Activated T-cell treated with anti-CD3 and anti-CD28 coated beads, Interleukin-2, amount 50 U/mL, for 72 hours (primary cell): ENCODE measurements at regions not wholly inside any gene's neighbourhood (a gene's known extent, or its start where the extent isn't known, plus 50 kb on each side); places are given as distances from the start of the nearest gene placed in this dataset.

ENCODE experiments used
- ATAC-seq, 2 donors: fragments of 150-1000 bp; cut with Tn5 transposase; replicated peaks in 1 of 2; 2 replicates each; pipeline ENCODE4 v1.10.0; 2021; ENCODE audit warnings: moderate library complexity in 2 of 2, mild to moderate bottlenecking in 1 of 2
- DNase-seq, 2 donors: peaks; one replicate each; pipeline ENCODE4 v3.0.0; 2021 to 2022; ENCODE audit warnings: mixed read lengths in 1 of 2
- H3K27ac Mint-ChIP-seq: one replicate; pipeline ENCODE4 v1.8.0; 2022; ENCODE audit warnings: mild to moderate bottlenecking, moderate library complexity, mixed read lengths
- H3K27me3 Mint-ChIP-seq: one replicate; pipeline ENCODE4 v1.8.0; 2022; ENCODE audit warnings: low read depth, mixed read lengths
- H3K36me3 Mint-ChIP-seq, 2 donors: one replicate each; pipeline ENCODE4 v1.8.0; 2022; ENCODE audit warnings: mixed read lengths in 2 of 2, mild to moderate bottlenecking in 1 of 2; ENCODE audit not compliant: insufficient read depth in 2 of 2
- H3K4me1 Mint-ChIP-seq: one replicate; pipeline ENCODE4 v1.8.0; 2022; ENCODE audit warnings: low read depth, mixed read lengths
- H3K4me3 Mint-ChIP-seq, 2 donors: one replicate each; pipeline ENCODE4 v1.8.0; 2022; ENCODE audit warnings: mild to moderate bottlenecking in 2 of 2, mixed read lengths in 2 of 2, moderate library complexity in 2 of 2
- H3K9me3 Mint-ChIP-seq, 2 donors: one replicate each; pipeline ENCODE4 v1.8.0; 2022; ENCODE audit warnings: mixed read lengths in 2 of 2

DNA sequence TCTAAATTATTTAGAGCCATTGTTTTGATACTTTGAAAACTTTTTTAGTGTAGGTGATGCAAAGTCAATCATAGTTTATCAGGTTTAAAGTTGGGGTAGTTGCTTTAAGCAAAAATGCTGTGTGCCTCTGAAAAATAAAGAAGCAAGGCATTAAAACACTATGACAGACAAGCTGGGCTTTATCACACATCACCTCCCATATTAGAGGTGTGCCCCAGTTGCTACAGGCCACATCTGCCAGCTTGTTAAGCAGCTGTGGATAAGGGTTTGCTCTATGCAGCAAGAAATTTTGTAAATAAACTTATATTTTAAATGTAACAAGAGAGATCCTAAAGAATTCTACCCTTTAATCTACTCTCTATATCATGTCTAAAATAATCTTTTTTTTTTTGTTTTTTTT, 255.8 kb downstream of the B3GLCT start:
- DNase-seq (no peak), ATAC-seq (no peak)
- Mint-ChIP-seq H3K4me1 (no peaks in the 10 kb centered on the region), H3K9me3 (peaks cover 0 to 3% of the 10 kb centered on the region in 2 donors), H3K4me3 (no peak overlapping the region), H3K27ac (no peak overlapping the region), H3K27me3 (peaks cover 8% of the 10 kb centered on the region), H3K36me3 (no peaks in the 10 kb centered on the region)

GRCh38 chr13:31456056-31456455, 256.3 kb downstream of the B3GLCT start:
- no peak for ATAC-seq
- no peak overlapping the region for H3K27ac Mint-ChIP-seq

DNA sequence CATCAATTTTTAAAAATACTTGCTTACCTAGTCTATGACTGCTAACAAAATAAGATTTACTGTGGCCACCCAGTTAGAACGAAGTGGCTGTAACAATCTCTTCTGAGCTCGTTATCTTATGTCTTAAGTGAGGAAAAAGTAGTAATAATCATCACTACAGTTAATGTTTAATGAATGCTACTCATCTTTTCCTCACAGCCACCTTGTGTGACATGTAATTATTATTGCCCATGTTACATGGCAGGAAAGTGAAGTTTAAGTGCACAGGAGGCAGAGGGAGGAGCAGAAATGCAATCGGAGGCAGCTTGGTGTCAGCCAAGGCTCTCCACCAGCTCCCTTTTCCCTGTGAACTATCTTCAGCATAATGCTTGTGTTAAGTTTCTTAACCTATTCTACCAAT, 260.3 kb downstream of the B3GLCT start:
- Mint-ChIP-seq H3K9me3 (peaks cover 0 to 3% of the 10 kb centered on the region in 2 donors), H3K27ac (no peak overlapping the region), H3K4me1 (no peaks in the 10 kb centered on the region), H3K27me3 (no peaks in the 10 kb centered on the region), H3K4me3 (no peak overlapping the region), H3K36me3 (no peaks in the 10 kb centered on the region)
- no peak for DNase-seq
- ATAC-seq = no peak

More at GRCh38 chr13:31456056-31456455, 256.3 kb downstream of the B3GLCT start:
- H3K4me1 Mint-ChIP-seq = no peaks in the 10 kb centered on the region
- no peak overlapping the region for H3K4me3 Mint-ChIP-seq
- peaks cover 0 to 3% of the 10 kb centered on the region in 2 donors for H3K9me3 Mint-ChIP-seq
- no peak for DNase-seq
- H3K36me3 Mint-ChIP-seq = no peaks in the 10 kb centered on the region
- H3K27me3 Mint-ChIP-seq = peaks cover 5% of the 10 kb centered on the region

- ATAC-seq (no peak), DNase-seq (no peak)
- no peaks in the 10 kb centered on the region for H3K36me3 Mint-ChIP-seq
- peaks cover 0 to 3% of the 10 kb centered on the region in 2 donors for H3K9me3 Mint-ChIP-seq
- H3K27ac Mint-ChIP-seq = no peak overlapping the region
- H3K4me3 Mint-ChIP-seq = no peak overlapping the region
- H3K27me3 Mint-ChIP-seq = no peaks in the 10 kb centered on the region
- H3K4me1 Mint-ChIP-seq = no peaks in the 10 kb centered on the region
These were observed 262.1 kb downstream of the B3GLCT start for GRCh38 chr13:31461923-31462322.

DNA sequence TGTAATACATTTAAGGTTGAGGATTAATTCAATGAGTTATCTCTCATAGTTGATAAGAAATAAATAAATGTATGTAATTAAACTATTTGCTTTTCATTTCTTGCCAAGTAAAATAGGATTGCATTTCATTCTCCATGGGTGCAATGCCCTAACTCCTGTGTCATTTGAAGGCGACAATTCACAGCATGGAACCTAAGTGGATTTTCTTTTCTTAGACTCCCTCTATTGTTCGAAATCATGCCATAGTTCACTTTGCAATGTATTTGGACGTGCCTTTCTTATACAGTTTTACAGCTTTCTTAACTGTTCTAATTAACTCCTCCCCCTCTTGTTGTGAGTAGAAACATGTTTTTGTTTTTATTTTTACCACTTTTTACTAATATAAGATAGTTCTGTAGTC, 263.0 kb downstream of the B3GLCT start:
- H3K4me1 Mint-ChIP-seq = no peaks in the 10 kb centered on the region
- peaks cover 0 to under 1% of the 10 kb centered on the region in 2 donors for H3K9me3 Mint-ChIP-seq
- H3K27me3 Mint-ChIP-seq = no peaks in the 10 kb centered on the region
- H3K27ac Mint-ChIP-seq = no peak overlapping the region
- H3K36me3 Mint-ChIP-seq = no peaks in the 10 kb centered on the region
- no peak for DNase-seq
- no peak for ATAC-seq
- H3K4me3 Mint-ChIP-seq = no peak overlapping the region

DNA sequence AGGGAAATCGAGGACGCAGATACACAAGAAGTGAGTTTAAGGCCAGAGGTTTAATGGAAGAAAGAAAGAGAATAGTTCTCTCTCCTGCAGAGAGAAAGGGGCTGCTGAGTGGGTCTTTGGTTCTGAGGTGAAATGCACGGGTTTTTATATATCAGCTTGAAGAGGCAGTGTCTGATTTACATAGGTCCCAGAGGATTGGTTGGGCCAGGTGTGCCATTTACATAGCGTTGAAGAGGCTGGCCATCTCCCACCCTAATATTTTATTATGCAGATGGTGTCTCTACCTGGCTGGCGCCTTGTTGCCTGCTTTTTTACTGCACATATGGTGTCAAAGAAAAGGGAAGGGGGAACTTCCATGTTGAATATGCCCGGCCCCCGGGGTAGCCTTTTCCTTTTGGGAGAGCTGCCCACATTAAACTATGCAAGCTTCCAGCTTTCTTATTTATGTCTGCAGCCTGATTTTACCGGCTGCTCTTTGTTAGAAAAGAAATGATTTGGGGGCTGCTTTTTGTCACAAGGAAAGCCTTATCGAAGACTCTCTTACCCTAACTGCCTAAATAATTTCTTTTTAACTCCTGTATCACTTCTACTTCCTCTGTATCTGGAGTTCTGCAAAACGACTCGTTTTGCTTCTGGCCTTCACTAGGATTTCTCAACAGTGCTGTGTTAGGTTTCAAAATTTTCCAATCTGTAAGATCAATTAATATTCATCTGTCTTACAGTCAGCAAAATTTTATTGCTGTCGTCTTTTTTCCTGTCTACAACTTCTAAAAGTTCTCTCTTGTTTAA, 268.5 kb downstream of the B3GLCT start:
- Mint-ChIP-seq H3K36me3 (no peaks in the 10 kb centered on the region), H3K4me1 (no peaks in the 10 kb centered on the region), H3K4me3 (no peak overlapping the region), H3K9me3 (no peaks in the 10 kb centered on the region), H3K27me3 (no peaks in the 10 kb centered on the region), H3K27ac (no peak overlapping the region)
- DNase-seq (no peak), ATAC-seq (no peak)

DNA sequence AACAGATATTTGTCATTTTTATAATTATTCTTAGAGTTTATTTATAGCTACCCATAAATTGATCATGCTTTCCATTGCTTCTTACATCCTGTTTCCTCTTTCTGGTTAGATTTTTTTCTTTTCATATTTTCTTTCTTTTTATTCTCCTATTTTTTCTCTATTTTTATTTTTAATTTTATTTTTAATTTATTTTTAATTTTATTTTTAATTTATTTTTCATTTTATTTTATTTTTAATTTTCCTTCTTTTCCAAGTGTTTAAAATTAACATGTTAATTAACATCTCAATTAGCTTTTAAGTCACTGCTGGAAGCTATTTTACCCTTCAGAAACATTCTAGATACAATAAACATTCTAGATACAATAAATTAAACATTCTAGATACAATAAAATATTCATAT, 269.6 kb downstream of the B3GLCT start:
- no peaks in the 10 kb centered on the region for H3K27me3 Mint-ChIP-seq
- DNase-seq = no peak
- H3K4me1 Mint-ChIP-seq = no peaks in the 10 kb centered on the region
- H3K36me3 Mint-ChIP-seq = no peaks in the 10 kb centered on the region
- H3K4me3 Mint-ChIP-seq = no peak overlapping the region
- no peaks in the 10 kb centered on the region for H3K9me3 Mint-ChIP-seq
- no peak overlapping the region for H3K27ac Mint-ChIP-seq
- ATAC-seq = no peak

- DNase-seq (no peak), ATAC-seq (no peak)
- Mint-ChIP-seq H3K9me3 (peaks cover 0 to 2% of the 10 kb centered on the region in 2 donors), H3K27me3 (no peaks in the 10 kb centered on the region), H3K27ac (no peak overlapping the region), H3K4me1 (no peaks in the 10 kb centered on the region), H3K4me3 (no peak overlapping the region), H3K36me3 (no peaks in the 10 kb centered on the region)
These were observed 263.1 kb upstream of the RXFP2 start for GRCh38 chr13:31476266-31476665.

- H3K27ac Mint-ChIP-seq = no peak overlapping the region
- no peaks in the 10 kb centered on the region for H3K27me3 Mint-ChIP-seq
- H3K36me3 Mint-ChIP-seq = no peaks in the 10 kb centered on the region
- no peak overlapping the region for H3K4me3 Mint-ChIP-seq
- no peaks in the 10 kb centered on the region for H3K4me1 Mint-ChIP-seq
- ATAC-seq = no peak
- no peak for DNase-seq
- peaks cover 2% of the 10 kb centered on the region in 2 donors for H3K9me3 Mint-ChIP-seq
These were observed 262.6 kb upstream of the RXFP2 start for GRCh38 chr13:31476753-31477152.

DNA sequence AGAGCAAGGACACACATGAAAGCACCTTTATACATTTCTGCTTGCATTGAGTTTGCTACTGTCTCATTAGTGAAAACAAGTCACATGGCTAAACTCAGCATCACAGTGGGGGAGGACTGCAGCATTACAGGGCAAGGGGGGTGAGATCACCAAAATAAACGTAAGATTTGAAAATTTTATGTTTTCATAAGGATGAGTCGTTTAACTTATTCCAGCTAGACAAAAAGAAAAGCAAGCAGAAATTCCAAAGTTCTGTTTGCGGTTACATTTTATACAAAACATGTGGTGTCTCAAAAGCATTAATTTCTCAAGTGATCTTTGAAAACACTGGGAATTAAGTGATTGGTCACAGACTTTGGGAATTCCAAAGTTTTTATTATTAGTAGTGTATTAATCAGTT, 261.4 kb upstream of the RXFP2 start:
- Mint-ChIP-seq H3K9me3 (peaks cover 2% of the 10 kb centered on the region in 2 donors), H3K27me3 (no peaks in the 10 kb centered on the region), H3K27ac (no peak overlapping the region), H3K4me1 (no peaks in the 10 kb centered on the region), H3K36me3 (no peaks in the 10 kb centered on the region), H3K4me3 (no peak overlapping the region)
- DNase-seq (no peak), ATAC-seq (no peak)

GRCh38 chr13:31485183-31485582, 254.1 kb upstream of the RXFP2 start:
- H3K9me3 Mint-ChIP-seq = peaks cover 1 to 2% of the 10 kb centered on the region in 2 donors
- H3K4me1 Mint-ChIP-seq = no peaks in the 10 kb centered on the region
- H3K36me3 Mint-ChIP-seq = no peaks in the 10 kb centered on the region
- H3K27ac Mint-ChIP-seq = no peak overlapping the region
- ATAC-seq (no peak), DNase-seq (no peak)
- no peaks in the 10 kb centered on the region for H3K27me3 Mint-ChIP-seq
- no peak overlapping the region for H3K4me3 Mint-ChIP-seq

GRCh38 chr13:31485651-31486051, 253.7 kb upstream of the RXFP2 start:
- Mint-ChIP-seq H3K36me3 (no peaks in the 10 kb centered on the region), H3K27ac (no peak overlapping the region), H3K9me3 (peaks cover 0 to 2% of the 10 kb centered on the region in 2 donors), H3K4me1 (no peaks in the 10 kb centered on the region), H3K27me3 (no peaks in the 10 kb centered on the region), H3K4me3 (no peak overlapping the region)
- no peak for DNase-seq
- ATAC-seq = no peak

- H3K4me1 Mint-ChIP-seq = no peaks in the 10 kb centered on the region
- no peaks in the 10 kb centered on the region for H3K27me3 Mint-ChIP-seq
- H3K36me3 Mint-ChIP-seq = peaks cover 4% of the 10 kb centered on the region in 2 donors
- H3K4me3 Mint-ChIP-seq = no peak overlapping the region
- H3K9me3 Mint-ChIP-seq = peaks cover 10 to 12% of the 10 kb centered on the region in 2 donors
- ATAC-seq (no peak), DNase-seq (no peak)
- no peak overlapping the region for H3K27ac Mint-ChIP-seq
These were observed 244.0 kb upstream of the RXFP2 start for GRCh38 chr13:31495336-31495735.

DNA sequence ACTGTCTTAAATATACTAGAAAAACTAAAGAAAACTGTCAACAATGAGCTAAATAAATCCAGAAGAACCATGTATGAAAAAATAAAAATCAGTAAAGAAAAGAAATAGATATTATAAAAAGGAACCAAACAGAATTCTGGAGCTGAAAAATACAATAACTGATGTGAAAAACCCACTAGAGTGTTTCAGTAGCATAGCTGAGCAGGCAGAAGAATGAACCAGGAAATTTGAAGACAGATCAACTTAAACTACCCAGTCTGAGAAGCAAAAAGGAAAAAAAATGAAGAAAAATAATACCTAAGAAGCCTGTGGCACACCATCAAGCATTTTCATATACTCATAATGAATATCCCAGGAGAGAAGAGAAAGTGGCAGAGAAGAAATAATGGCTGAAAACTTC, 240.1 kb upstream of the RXFP2 start:
- H3K36me3 Mint-ChIP-seq = peaks cover 4% of the 10 kb centered on the region in 2 donors
- H3K4me1 Mint-ChIP-seq = no peaks in the 10 kb centered on the region
- H3K4me3 Mint-ChIP-seq = no peak overlapping the region
- H3K27ac Mint-ChIP-seq = no peak overlapping the region
- no peaks in the 10 kb centered on the region for H3K27me3 Mint-ChIP-seq
- no peak for ATAC-seq
- DNase-seq = no peak
- H3K9me3 Mint-ChIP-seq = peaks cover 10 to 12% of the 10 kb centered on the region in 2 donors
